ENCODE measurements at regions not wholly inside any gene's neighbourhood (a gene's known extent, or its start where the extent isn't known, plus 50 kb on each side); places are given as distances from the start of the nearest gene placed in this dataset.

DNA sequence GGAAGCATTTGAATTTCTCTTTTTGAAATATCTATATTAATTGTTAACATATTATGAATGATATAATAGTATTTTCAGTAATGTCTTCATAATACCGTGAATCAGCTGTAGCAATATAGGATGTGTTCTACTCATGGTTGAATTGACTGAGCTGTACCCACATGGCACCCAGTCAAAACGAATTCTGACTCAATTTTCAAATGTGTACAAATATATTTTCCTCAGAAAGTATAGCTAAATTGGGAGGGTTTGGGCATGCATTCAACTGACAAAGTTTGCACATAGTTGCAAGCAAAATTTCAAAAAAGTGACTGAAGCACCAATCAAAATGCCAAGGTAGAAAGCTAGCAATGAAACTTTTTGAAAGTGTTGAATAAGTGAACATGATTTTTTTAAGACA is 188.9 kb downstream of the NAF1 start:
- TF ChIP-seq CTCF (IDR thresholded peaks at IDR 0.05) = no peak
- TF ChIP-seq, protein P1, sequence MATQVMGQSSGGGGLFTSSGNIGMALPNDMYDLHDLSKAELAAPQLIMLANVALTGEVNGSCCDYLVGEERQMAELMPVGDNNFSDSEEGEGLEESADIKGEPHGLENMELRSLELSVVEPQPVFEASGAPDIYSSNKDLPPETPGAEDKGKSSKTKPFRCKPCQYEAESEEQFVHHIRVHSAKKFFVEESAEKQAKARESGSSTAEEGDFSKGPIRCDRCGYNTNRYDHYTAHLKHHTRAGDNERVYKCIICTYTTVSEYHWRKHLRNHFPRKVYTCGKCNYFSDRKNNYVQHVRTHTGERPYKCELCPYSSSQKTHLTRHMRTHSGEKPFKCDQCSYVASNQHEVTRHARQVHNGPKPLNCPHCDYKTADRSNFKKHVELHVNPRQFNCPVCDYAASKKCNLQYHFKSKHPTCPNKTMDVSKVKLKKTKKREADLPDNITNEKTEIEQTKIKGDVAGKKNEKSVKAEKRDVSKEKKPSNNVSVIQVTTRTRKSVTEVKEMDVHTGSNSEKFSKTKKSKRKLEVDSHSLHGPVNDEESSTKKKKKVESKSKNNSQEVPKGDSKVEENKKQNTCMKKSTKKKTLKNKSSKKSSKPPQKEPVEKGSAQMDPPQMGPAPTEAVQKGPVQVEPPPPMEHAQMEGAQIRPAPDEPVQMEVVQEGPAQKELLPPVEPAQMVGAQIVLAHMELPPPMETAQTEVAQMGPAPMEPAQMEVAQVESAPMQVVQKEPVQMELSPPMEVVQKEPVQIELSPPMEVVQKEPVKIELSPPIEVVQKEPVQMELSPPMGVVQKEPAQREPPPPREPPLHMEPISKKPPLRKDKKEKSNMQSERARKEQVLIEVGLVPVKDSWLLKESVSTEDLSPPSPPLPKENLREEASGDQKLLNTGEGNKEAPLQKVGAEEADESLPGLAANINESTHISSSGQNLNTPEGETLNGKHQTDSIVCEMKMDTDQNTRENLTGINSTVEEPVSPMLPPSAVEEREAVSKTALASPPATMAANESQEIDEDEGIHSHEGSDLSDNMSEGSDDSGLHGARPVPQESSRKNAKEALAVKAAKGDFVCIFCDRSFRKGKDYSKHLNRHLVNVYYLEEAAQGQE (IDR thresholded peaks at IDR 0.05; ENCODE audit: insufficient read depth in 1 of 2, low read depth in 2 of 2, low read length in 1 of 2) = no peak

Measured in Panc1 (cell line).